ENCODE measurements at regions not wholly inside any gene's neighbourhood (a gene's known extent, or its start where the extent isn't known, plus 50 kb on each side); places are given as distances from the start of the nearest gene placed in this dataset.

GRCh38 chr1:184827600-184828368 lies 73.1 kb upstream of the EDEM3 start:
- Histone ChIP-seq H3K4me3 (no peak overlapping the region), H3K27me3 (no peaks in the 10 kb centered on the region), H3K9ac (ENCODE audit: low read depth in 2 of 2, low read length in 2 of 2) (no peak overlapping the region), H3K9me3 (no peaks in the 10 kb centered on the region), H3K4me1 (no peaks in the 10 kb centered on the region), H3K27ac (no peak overlapping the region), H3K36me3 (no peaks in the 10 kb centered on the region)
- TF ChIP-seq CTCF (IDR thresholded peaks at IDR 0.05): no peak
- intact Hi-C loops (cut with DNase I): no loop called here
- DNase-seq: no peak

- Histone ChIP-seq H3K4me1 (no peaks in the 10 kb centered on the region), H3K27ac (no peak overlapping the region), H3K36me3 (no peaks in the 10 kb centered on the region), H3K27me3 (no peaks in the 10 kb centered on the region), H3K4me3 (no peak overlapping the region), H3K9ac (ENCODE audit: low read depth in 2 of 2, low read length in 2 of 2) (no peak overlapping the region), H3K9me3 (no peaks in the 10 kb centered on the region)
- TF ChIP-seq CTCF (IDR thresholded peaks at IDR 0.05): no peak
- intact Hi-C loops (cut with DNase I): no loop called here
- no peak for DNase-seq
These were observed 71.3 kb upstream of the EDEM3 start for GRCh38 chr1:184826001-184826400.

GRCh38 chr1:184825571-184825970 lies 70.9 kb upstream of the EDEM3 start:
- TF ChIP-seq CTCF (IDR thresholded peaks at IDR 0.05): no peak
- H3K4me3 ChIP-seq: no peak overlapping the region
- H3K36me3 ChIP-seq: no peaks in the 10 kb centered on the region
- no peak overlapping the region for H3K9ac ChIP-seq (ENCODE audit: low read depth in 2 of 2, low read length in 2 of 2)
- DNase-seq: no peak
- H3K9me3 ChIP-seq: no peaks in the 10 kb centered on the region
- H3K27me3 ChIP-seq: no peaks in the 10 kb centered on the region
- no peaks in the 10 kb centered on the region for H3K4me1 ChIP-seq
- intact Hi-C loops (cut with DNase I): no loop called here
- H3K27ac ChIP-seq: peak overlapping the region; percentile 21

- no peaks in the 10 kb centered on the region for H3K27me3 ChIP-seq
- intact Hi-C loops (cut with DNase I): no loop called here
- no peak overlapping the region for H3K9ac ChIP-seq (ENCODE audit: low read depth in 2 of 2, low read length in 2 of 2)
- no peaks in the 10 kb centered on the region for H3K36me3 ChIP-seq
- DNase-seq: no peak
- TF ChIP-seq CTCF (IDR thresholded peaks at IDR 0.05): no peak
- no peaks in the 10 kb centered on the region for H3K9me3 ChIP-seq
- no peak overlapping the region for H3K27ac ChIP-seq
- H3K4me1 ChIP-seq: no peaks in the 10 kb centered on the region
- no peak overlapping the region for H3K4me3 ChIP-seq
These were observed 70.1 kb upstream of the EDEM3 start for GRCh38 chr1:184824691-184825323.

GRCh38 chr1:184823080-184823479 lies 68.4 kb upstream of the EDEM3 start:
- intact Hi-C loops (cut with DNase I): no loop called here
- no peaks in the 10 kb centered on the region for H3K4me1 ChIP-seq

More at GRCh38 chr1:184823080-184823479, 68.4 kb upstream of the EDEM3 start:
- Histone ChIP-seq H3K27ac (no peak overlapping the region), H3K9ac (ENCODE audit: low read depth in 2 of 2, low read length in 2 of 2) (no peak overlapping the region), H3K9me3 (no peaks in the 10 kb centered on the region), H3K4me3 (no peak overlapping the region), H3K36me3 (no peaks in the 10 kb centered on the region), H3K27me3 (no peaks in the 10 kb centered on the region)
- DNase-seq: no peak
- TF ChIP-seq CTCF (IDR thresholded peaks at IDR 0.05): no peak
